Breast epithelium (tissue), 4 donors: ENCODE measurements at regions not wholly inside any gene's neighbourhood (a gene's known extent, or its start where the extent isn't known, plus 50 kb on each side); places are given as distances from the start of the nearest gene placed in this dataset.
"Not testable (repeated sequence)": the region's sequence is repeated elsewhere in the genome, so short reads cannot be mapped to it uniquely, and the experiment has no call there.

Source experiments
- DNase-seq, 2 donors: peaks; one replicate each; pipeline ENCODE4 v3.0.0-alpha.2; 2019; ENCODE audit warnings: low spot score in 2 of 2
- H3K27ac ChIP-seq, 2 donors: fragments of 200-600 bp; sonication (generic) in 1 of 2; one replicate each; pipeline ENCODE4 v1.5.1; 2016 to 2019; ENCODE audit warnings: mild to moderate bottlenecking in 1 of 2
- H3K27me3 ChIP-seq, 2 donors: fragments of 200-600 bp; sonication (generic) in 1 of 2; one replicate each; pipeline versions ENCODE4 v1.5.1 to v1.6.0; 2017 to 2019; ENCODE audit warnings: control low read depth in 1 of 2, mild to moderate bottlenecking in 1 of 2
- H3K36me3 ChIP-seq: fragments of 200-600 bp; one replicate; pipeline ENCODE4 v1.5.1; 2019
- H3K4me1 ChIP-seq, 2 donors: fragments of 200-600 bp; sonication (generic); one replicate each; pipeline ENCODE4 v1.5.1; 2016 to 2019; ENCODE audit warnings: control low read depth in 1 of 2
- H3K4me3 ChIP-seq, 3 donors: fragments of 200-600 bp; sonication (generic); 1 replicate in 2 of 3; 2 replicates in 1 of 3; pipeline ENCODE4 v1.5.1; 2016 to 2019; ENCODE audit warnings: mild to moderate bottlenecking in 3 of 3, moderate library complexity in 2 of 3
- H3K9me3 ChIP-seq, 2 donors: fragments of 200-600 bp; sonication (generic) in 1 of 2; one replicate each; pipeline ENCODE4 v1.5.1; 2016 to 2019; ENCODE audit warnings: control low read depth in 1 of 2
- POLR2A ChIP-seq: fragments of 450-650 bp; IDR thresholded peaks from one replicate; pipeline ENCODE4 v1.6.1; 2016; ENCODE audit warnings: antibody characterized with exemption, mild to moderate bottlenecking, moderate library complexity
- POLR2AphosphoS5 ChIP-seq, 3 donors: sonication (generic); formaldehyde crosslinking; IDR thresholded peaks; one replicate each; pipeline ENCODE4 v1.6.1; 2017; ENCODE audit warnings: antibody characterized with exemption in 3 of 3
- intact Hi-C: fragments of 100-400 bp; cut with DNase I; formaldehyde crosslinking; loops from one replicate; pipeline ENCODE4 v1.15.1; 2023; ENCODE audit warnings: low total_unique reads
- TF ChIP-seq, protein P1 (sequence below), 3 donors: fragments of 450-650 bp; IDR thresholded peaks; one replicate each; pipeline ENCODE4 v1.5.1; 2016 to 2017; ENCODE audit warnings: antibody characterized with exemption in 3 of 3, mild to moderate bottlenecking in 3 of 3, moderate library complexity in 3 of 3

DNA sequence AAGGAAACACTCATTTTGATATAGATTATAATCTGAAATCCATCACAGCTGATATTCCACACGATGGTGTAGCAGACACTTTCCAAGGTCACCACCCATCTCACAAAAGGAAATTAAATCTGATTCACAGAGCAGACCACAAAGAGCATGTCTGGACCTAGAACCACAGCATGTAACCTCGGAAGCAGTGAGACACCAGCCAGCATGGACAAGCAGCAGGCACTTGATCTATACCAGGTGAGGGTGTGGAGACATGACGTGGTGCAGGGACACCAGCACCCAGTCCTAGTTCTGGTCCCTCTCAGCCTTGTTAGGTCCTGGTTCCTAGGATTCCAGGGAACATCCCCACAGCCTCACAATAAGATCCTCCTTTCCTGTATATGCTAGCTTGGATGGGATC is 81.9 kb upstream of the FBXO28 start:
- H3K27me3 ChIP-seq, H3K4me1 ChIP-seq, H3K36me3 ChIP-seq, H3K27ac ChIP-seq, H3K9me3 ChIP-seq, intact Hi-C loops, DNase-seq, H3K4me3 ChIP-seq: not testable (repeated sequence)

- H3K4me1 ChIP-seq, H3K36me3 ChIP-seq, DNase-seq, H3K4me3 ChIP-seq, H3K27ac ChIP-seq, intact Hi-C loops, H3K9me3 ChIP-seq, H3K27me3 ChIP-seq: not testable (repeated sequence)
These were observed 83.7 kb upstream of the FBXO28 start for GRCh38 chr1:224030257-224030656.

GRCh38 chr1:224029286-224030025 is 84.5 kb upstream of the FBXO28 start:
- intact Hi-C loops, H3K36me3 ChIP-seq, H3K4me1 ChIP-seq, H3K4me3 ChIP-seq, H3K9me3 ChIP-seq, DNase-seq, H3K27ac ChIP-seq, H3K27me3 ChIP-seq: not testable (repeated sequence)

DNA sequence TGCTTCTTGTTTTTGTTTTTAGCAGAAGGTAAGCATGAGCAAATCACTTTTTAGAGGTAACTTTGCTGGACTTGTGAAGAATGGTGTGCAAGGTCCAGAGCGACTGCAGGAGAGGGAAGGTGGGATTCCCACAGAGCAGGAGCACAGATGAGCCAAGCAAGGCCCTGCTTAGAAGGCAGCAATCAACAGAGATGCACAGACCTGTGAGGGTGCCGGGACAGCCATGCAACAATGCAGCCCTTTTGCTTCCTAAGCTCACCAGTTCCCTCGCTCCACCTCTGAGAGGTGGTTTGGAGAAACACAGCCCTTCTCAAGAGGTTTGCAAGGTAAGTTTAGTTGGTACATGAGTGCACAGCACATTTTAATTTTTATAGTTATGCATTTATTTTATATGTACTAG is 85.1 kb upstream of the FBXO28 start:
- intact Hi-C loops, H3K27me3 ChIP-seq, H3K36me3 ChIP-seq: not testable (repeated sequence)

DNA sequence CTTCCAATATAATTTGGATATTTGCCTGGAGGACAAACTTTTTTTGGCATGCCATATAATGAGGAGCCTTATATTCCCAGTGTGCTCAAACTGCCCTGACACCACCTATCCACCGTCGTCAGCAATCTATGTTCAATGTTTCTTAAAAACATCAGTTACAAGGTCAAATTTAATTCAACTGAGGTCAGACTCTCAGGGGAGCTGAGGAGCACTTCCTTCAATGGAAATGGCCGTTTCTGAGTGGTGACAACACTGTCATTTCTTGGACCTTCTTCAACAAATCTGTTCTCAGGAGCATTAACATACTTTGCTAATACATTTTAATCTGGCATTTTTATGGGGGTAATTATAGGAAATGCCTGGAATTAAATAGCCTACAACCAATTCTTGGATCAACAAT is 90.8 kb upstream of the FBXO28 start:
- intact Hi-C loops = not testable (repeated sequence)

More for the DNA sequence above, 85.1 kb upstream of the FBXO28 start:
- H3K4me1 ChIP-seq, H3K9me3 ChIP-seq, DNase-seq, H3K27ac ChIP-seq, H3K4me3 ChIP-seq: not testable (repeated sequence)

DNA sequence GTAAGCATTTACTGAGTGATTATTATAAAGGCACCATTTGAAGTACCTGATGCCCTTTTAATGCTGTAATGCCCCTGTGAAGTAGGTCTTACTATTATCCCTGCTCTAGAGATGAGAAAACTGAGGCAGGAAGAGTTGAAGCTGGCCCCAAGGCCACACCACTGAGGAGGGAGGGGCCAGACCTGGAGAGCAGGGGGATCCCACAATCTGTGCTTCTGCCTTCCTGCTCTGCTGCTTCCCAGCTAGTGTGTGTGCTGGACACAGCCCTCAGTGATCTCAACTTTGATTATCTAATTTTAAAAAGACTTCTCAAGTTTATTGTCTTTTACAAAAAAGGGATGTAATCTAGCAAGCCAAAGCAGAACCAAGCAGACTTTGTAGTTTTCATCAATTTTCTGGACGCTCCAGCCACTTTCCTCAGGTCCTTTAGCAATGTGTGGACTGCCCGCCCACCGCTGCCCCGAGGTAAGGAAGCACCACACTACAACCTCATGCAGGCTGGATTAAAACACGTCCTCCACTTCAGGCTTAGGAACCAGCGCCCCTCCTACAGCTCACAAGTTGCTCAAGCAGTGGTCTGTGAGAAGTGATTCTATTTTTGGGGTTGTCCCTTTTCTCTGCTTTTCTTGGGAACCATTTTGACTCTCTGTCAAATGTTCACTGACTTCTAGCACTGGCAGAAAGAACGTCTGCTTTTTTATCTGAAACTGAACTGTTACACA is 91.5 kb upstream of the FBXO28 start:
- H3K27me3 ChIP-seq, H3K36me3 ChIP-seq, H3K4me1 ChIP-seq, intact Hi-C loops, DNase-seq, H3K4me3 ChIP-seq, H3K9me3 ChIP-seq: not testable (repeated sequence)
- peak overlapping the region in 1 of 2 donors; percentile 12 for H3K27ac ChIP-seq

More for the DNA sequence above, 90.8 kb upstream of the FBXO28 start:
- H3K27me3 ChIP-seq, H3K4me3 ChIP-seq, H3K4me1 ChIP-seq, H3K27ac ChIP-seq, H3K9me3 ChIP-seq, H3K36me3 ChIP-seq, DNase-seq: not testable (repeated sequence)

DNA sequence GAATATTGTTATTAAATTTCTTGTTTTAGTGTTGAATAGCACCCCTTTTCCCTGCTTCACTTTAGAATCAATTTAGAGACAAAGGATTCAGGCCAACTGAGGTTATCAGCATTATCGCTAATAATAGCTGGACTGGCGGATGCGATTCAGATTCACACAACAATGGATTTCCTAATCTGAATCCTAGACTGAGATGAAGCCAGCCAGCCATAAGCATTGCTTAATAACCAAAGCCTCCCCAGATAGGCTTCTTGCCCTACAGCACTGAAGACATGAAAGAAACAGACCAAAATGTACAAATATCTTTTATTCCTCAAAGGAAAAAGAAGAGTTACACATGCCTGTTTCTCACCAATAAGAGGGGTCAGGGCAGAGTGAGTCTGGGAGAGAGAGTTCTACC is 94.0 kb upstream of the FBXO28 start:
- DNase-seq, H3K27me3 ChIP-seq, H3K36me3 ChIP-seq, H3K4me1 ChIP-seq, H3K4me3 ChIP-seq, H3K9me3 ChIP-seq, intact Hi-C loops, H3K27ac ChIP-seq: not testable (repeated sequence)

- H3K4me3 ChIP-seq, H3K4me1 ChIP-seq, DNase-seq, H3K9me3 ChIP-seq, H3K36me3 ChIP-seq, H3K27me3 ChIP-seq, H3K27ac ChIP-seq, intact Hi-C loops: not testable (repeated sequence)
These were observed 98.1 kb upstream of the FBXO28 start for GRCh38 chr1:224015782-224016181.

DNA sequence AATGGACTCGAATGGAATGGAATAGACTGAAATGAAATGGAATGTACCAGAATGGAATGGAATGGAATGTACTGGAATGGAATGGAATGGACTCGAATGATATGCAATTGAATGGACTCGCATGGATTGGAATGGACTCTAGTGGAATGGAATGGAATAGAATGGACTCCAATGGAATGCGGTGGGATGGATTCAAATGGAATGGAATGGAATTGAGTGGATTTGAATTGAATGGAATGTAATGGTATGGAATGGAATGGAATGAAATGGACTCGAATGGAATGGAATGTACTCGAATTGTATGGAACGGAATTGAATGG is 99.6 kb upstream of the FBXO28 start:
- Histone ChIP-seq H3K36me3 (no peaks in the 10 kb centered on the region), H3K27ac (no peak overlapping the region), H3K4me1 (no peaks in the 10 kb centered on the region), H3K27me3 (no peaks in the 10 kb centered on the region), H3K9me3 (peaks cover 0 to 5% of the 10 kb centered on the region in 2 donors), H3K4me3 (no peak overlapping the region)
- TF ChIP-seq POLR2AphosphoS5 (IDR thresholded peaks at IDR 0.05) (no peak), POLR2A (no peak)
- TF ChIP-seq, protein P1, sequence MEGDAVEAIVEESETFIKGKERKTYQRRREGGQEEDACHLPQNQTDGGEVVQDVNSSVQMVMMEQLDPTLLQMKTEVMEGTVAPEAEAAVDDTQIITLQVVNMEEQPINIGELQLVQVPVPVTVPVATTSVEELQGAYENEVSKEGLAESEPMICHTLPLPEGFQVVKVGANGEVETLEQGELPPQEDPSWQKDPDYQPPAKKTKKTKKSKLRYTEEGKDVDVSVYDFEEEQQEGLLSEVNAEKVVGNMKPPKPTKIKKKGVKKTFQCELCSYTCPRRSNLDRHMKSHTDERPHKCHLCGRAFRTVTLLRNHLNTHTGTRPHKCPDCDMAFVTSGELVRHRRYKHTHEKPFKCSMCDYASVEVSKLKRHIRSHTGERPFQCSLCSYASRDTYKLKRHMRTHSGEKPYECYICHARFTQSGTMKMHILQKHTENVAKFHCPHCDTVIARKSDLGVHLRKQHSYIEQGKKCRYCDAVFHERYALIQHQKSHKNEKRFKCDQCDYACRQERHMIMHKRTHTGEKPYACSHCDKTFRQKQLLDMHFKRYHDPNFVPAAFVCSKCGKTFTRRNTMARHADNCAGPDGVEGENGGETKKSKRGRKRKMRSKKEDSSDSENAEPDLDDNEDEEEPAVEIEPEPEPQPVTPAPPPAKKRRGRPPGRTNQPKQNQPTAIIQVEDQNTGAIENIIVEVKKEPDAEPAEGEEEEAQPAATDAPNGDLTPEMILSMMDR (IDR thresholded peaks at IDR 0.05) = no peak
- intact Hi-C loops = no loop called here
- no peak for DNase-seq

- intact Hi-C loops, H3K9me3 ChIP-seq, H3K4me3 ChIP-seq, DNase-seq, H3K4me1 ChIP-seq, H3K27ac ChIP-seq, H3K27me3 ChIP-seq, H3K36me3 ChIP-seq: not testable (repeated sequence)
These were observed 100.1 kb upstream of the FBXO28 start for GRCh38 chr1:224013626-224014329.

- H3K36me3 ChIP-seq, H3K27me3 ChIP-seq, H3K9me3 ChIP-seq, DNase-seq, H3K27ac ChIP-seq, H3K4me3 ChIP-seq, H3K4me1 ChIP-seq, intact Hi-C loops: not testable (repeated sequence)
These were observed 101.0 kb upstream of the FBXO28 start for GRCh38 chr1:224012807-224013434.

DNA sequence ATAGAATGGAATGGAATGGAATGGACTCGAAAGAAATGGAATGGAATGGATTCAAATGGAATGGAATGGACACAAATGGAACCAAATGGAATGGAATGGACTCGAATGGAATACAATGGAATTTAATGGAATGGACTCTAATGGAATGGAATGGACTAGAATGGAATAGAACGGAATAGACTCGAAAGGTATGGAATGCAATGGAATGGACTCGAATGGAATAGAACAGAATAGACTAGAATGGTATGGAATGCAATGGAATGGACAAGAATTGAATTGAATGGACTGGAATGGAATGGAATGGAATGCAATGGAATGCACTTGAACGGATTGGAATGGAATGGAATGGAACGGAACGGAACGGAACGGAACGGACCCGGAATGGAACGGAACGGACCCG is 101.7 kb upstream of the FBXO28 start:
- intact Hi-C loops, H3K36me3 ChIP-seq, H3K4me3 ChIP-seq, DNase-seq, H3K27me3 ChIP-seq, H3K27ac ChIP-seq, H3K9me3 ChIP-seq, H3K4me1 ChIP-seq: not testable (repeated sequence)
